ENCODE measurements at regions not wholly inside any gene's neighbourhood (a gene's known extent, or its start where the extent isn't known, plus 50 kb on each side); places are given as distances from the start of the nearest gene placed in this dataset.

GRCh38 chr5:109589239-109589638, 100.5 kb upstream of the MAN2A1 start:
- DNase-seq (no peak), ATAC-seq (ENCODE audit: low read depth) (no peak)
- Histone ChIP-seq H3K27ac (ENCODE audit: low read length in 2 of 2) (no peak overlapping the region), H3K4me1 (ENCODE audit: control insufficient read depth in 2 of 2, insufficient read depth in 2 of 2, low read length in 2 of 2) (no peaks in the 10 kb centered on the region), H4K20me1 (ENCODE audit: control insufficient read depth, insufficient read depth, low read length, poor library complexity, severe bottlenecking) (no peaks in the 10 kb centered on the region), H2AFZ (ENCODE audit: insufficient read depth, low read depth, low read length, poor library complexity, severe bottlenecking) (no peak overlapping the region), H3K9ac (ENCODE audit: low read length) (no peak overlapping the region), H3K4me3 (ENCODE audit: control extremely low read depth in 1 of 5, extremely low read depth in 1 of 5, insufficient read depth in 1 of 5, low read depth in 2 of 5, low read length in 4 of 5) (no peak overlapping the region), H3K36me3 (replicated peaks in 1 of 2; ENCODE audit: control extremely low read depth in 1 of 2, control insufficient read depth in 1 of 2, extremely low read depth in 1 of 2, insufficient read depth in 2 of 2, low read length in 1 of 2) (no peaks in the 10 kb centered on the region), H3K27me3 (replicated peaks in 1 of 4; ENCODE audit: control extremely low read depth in 1 of 4, control insufficient read depth in 3 of 4, insufficient read depth in 4 of 4, low read length in 3 of 4) (no peaks in the 10 kb centered on the region), H3K9me3 (ENCODE audit: control extremely low read depth in 1 of 3, control insufficient read depth in 2 of 3, insufficient read depth in 1 of 3, low read length in 2 of 3) (no peaks in the 10 kb centered on the region), H3K4me2 (replicated peaks; ENCODE audit: low read depth, low read length, poor library complexity, severe bottlenecking) (no peak overlapping the region), H3K79me2 (ENCODE audit: control insufficient read depth, insufficient read depth, low read length) (no peaks in the 10 kb centered on the region)
- intact Hi-C loops (cut with micrococcal nuclease): loop anchor here (10.0 kb wide), 1 partner anchor 1036 kb away; no protein-coding TSS in a partner anchor
- TF ChIP-seq CTCF (IDR thresholded peaks at IDR 0.05): no peak
- no peak for TF ChIP-seq EZH2 (IDR thresholded peaks at IDR 0.05; ENCODE audit: borderline replicate concordance, insufficient read depth, low read depth, low read length, poor library complexity, severe bottlenecking)
- 94% methylated on average over 2 of the region's 5 CpGs for WGBS (ENCODE audit: insufficient coverage)
- no peaks in the 10 kb centered on the region for H3K9me3 Mint-ChIP-seq (ENCODE audit: insufficient read depth)
- no peak overlapping the region for H3K4me3 Mint-ChIP-seq
- no peak overlapping the region for H3K27ac Mint-ChIP-seq
- ChIA-PET POLR2A (no interaction called here), CTCF (no interaction called here)
- no peaks in the 10 kb centered on the region for H3K4me1 Mint-ChIP-seq
- peaks cover 3% of the 10 kb centered on the region for H3K27me3 Mint-ChIP-seq

- no peak overlapping the region for H3K9ac ChIP-seq (ENCODE audit: low read length)
- CTCF ChIA-PET: no interaction called here
- H3K9me3 Mint-ChIP-seq (ENCODE audit: insufficient read depth): no peaks in the 10 kb centered on the region
- intact Hi-C loops (cut with micrococcal nuclease): loop anchor here (10.0 kb wide), 1 partner anchor 1036 kb away; no protein-coding TSS in a partner anchor
- ATAC-seq (ENCODE audit: low read depth) (no peak), DNase-seq (no peak)
- no peak overlapping the region for H3K27ac Mint-ChIP-seq
- no peak overlapping the region for H3K27ac ChIP-seq (ENCODE audit: low read length in 2 of 2)
- TF ChIP-seq CTCF (IDR thresholded peaks at IDR 0.05) (no peak), EZH2 (IDR thresholded peaks at IDR 0.05; ENCODE audit: borderline replicate concordance, insufficient read depth, low read depth, low read length, poor library complexity, severe bottlenecking) (no peak)
- H3K4me1 ChIP-seq (ENCODE audit: control insufficient read depth in 2 of 2, insufficient read depth in 2 of 2, low read length in 2 of 2): no peaks in the 10 kb centered on the region
- peaks cover 3% of the 10 kb centered on the region for H3K27me3 Mint-ChIP-seq
- no peaks in the 10 kb centered on the region for H3K27me3 ChIP-seq (replicated peaks in 1 of 4; ENCODE audit: control extremely low read depth in 1 of 4, control insufficient read depth in 3 of 4, insufficient read depth in 4 of 4, low read length in 3 of 4)
- 94% methylated on average over 24 of the region's 25 CpGs for WGBS (ENCODE audit: insufficient coverage)
- POLR2A ChIA-PET: no interaction called here
- H3K4me2 ChIP-seq (replicated peaks; ENCODE audit: low read depth, low read length, poor library complexity, severe bottlenecking): no peak overlapping the region
- no peak overlapping the region for H3K4me3 ChIP-seq (ENCODE audit: control extremely low read depth in 1 of 5, extremely low read depth in 1 of 5, insufficient read depth in 1 of 5, low read depth in 2 of 5, low read length in 4 of 5)
- H3K79me2 ChIP-seq (ENCODE audit: control insufficient read depth, insufficient read depth, low read length): no peaks in the 10 kb centered on the region
- H3K4me3 Mint-ChIP-seq: no peak overlapping the region
- H3K4me1 Mint-ChIP-seq: no peaks in the 10 kb centered on the region
- H3K9me3 ChIP-seq (ENCODE audit: control extremely low read depth in 1 of 3, control insufficient read depth in 2 of 3, insufficient read depth in 1 of 3, low read length in 2 of 3): no peaks in the 10 kb centered on the region
- no peaks in the 10 kb centered on the region for H4K20me1 ChIP-seq (ENCODE audit: control insufficient read depth, insufficient read depth, low read length, poor library complexity, severe bottlenecking)
- H3K36me3 ChIP-seq (replicated peaks in 1 of 2; ENCODE audit: control extremely low read depth in 1 of 2, control insufficient read depth in 1 of 2, extremely low read depth in 1 of 2, insufficient read depth in 2 of 2, low read length in 1 of 2): no peaks in the 10 kb centered on the region
- H2AFZ ChIP-seq (ENCODE audit: insufficient read depth, low read depth, low read length, poor library complexity, severe bottlenecking): no peak overlapping the region
Observed at GRCh38 chr5:109588281-109589035, 101.3 kb upstream of the MAN2A1 start.

Data from B cell (primary cell).